ENCODE measurements at regions not wholly inside any gene's neighbourhood (a gene's known extent, or its start where the extent isn't known, plus 50 kb on each side); places are given as distances from the start of the nearest gene placed in this dataset.

- no peak for TF ChIP-seq ZBTB7A (IDR thresholded peaks at IDR 0.05; ENCODE audit: low read depth)
- no peak for TF ChIP-seq CREB1 (IDR thresholded peaks at IDR 0.05; ENCODE audit: low read depth)
- no peak for TF ChIP-seq REST (IDR thresholded peaks at IDR 0.05; ENCODE audit: low read depth)
- no peak for TF ChIP-seq EP300 (IDR thresholded peaks at IDR 0.05; ENCODE audit: borderline replicate concordance)
- TF ChIP-seq NFIC (IDR thresholded peaks at IDR 0.05): no peak
- no peak for TF ChIP-seq MAX (IDR thresholded peaks at IDR 0.05)
- TF ChIP-seq EGR1 (IDR thresholded peaks at IDR 0.05): no peak
These were observed 305.8 kb upstream of the SMARCA2 start for GRCh38 chr9:1709347-1709746.
